ENCODE measurements at regions not wholly inside any gene's neighbourhood (a gene's known extent, or its start where the extent isn't known, plus 50 kb on each side); places are given as distances from the start of the nearest gene placed in this dataset.

DNA sequence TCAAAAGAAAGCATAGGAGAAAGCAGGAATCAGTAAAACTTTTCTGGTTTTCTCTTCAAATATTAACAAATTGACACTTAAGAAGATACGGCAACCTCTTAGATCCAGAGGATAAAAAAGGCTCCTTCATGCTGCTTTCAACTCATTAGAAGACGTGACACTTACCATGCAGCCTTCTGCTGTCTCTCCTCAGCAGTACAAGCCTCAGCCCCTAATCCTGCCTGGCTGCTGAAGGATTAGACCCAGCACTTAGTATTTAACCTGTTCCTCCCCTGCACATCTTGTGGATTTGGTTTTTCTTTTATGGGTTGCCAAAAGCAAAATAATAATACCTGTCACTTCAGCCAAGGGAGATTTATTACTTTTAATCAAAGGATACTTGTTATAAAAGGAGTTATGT lies 108.4 kb downstream of the LYZL1 start:
- TF ChIP-seq, protein P1, sequence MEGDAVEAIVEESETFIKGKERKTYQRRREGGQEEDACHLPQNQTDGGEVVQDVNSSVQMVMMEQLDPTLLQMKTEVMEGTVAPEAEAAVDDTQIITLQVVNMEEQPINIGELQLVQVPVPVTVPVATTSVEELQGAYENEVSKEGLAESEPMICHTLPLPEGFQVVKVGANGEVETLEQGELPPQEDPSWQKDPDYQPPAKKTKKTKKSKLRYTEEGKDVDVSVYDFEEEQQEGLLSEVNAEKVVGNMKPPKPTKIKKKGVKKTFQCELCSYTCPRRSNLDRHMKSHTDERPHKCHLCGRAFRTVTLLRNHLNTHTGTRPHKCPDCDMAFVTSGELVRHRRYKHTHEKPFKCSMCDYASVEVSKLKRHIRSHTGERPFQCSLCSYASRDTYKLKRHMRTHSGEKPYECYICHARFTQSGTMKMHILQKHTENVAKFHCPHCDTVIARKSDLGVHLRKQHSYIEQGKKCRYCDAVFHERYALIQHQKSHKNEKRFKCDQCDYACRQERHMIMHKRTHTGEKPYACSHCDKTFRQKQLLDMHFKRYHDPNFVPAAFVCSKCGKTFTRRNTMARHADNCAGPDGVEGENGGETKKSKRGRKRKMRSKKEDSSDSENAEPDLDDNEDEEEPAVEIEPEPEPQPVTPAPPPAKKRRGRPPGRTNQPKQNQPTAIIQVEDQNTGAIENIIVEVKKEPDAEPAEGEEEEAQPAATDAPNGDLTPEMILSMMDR (IDR thresholded peaks at IDR 0.05; ENCODE audit: poor library complexity, severe bottlenecking) = no peak
- TF ChIP-seq POLR2AphosphoS5 (IDR thresholded peaks at IDR 0.05) = no peak
- no peak for TF ChIP-seq REST (IDR thresholded peaks at IDR 0.05; ENCODE audit: borderline replicate concordance)
- TF ChIP-seq EP300 (conservative IDR thresholded peaks at IDR 0.05; ENCODE audit: poor library complexity, severe bottlenecking) = no peak
- TF ChIP-seq EZH2 (IDR thresholded peaks at IDR 0.05; ENCODE audit: borderline replicate concordance, insufficient read depth, low read length, poor library complexity, severe bottlenecking) = no peak
- no peak for TF ChIP-seq TAF1 (IDR thresholded peaks at IDR 0.05; ENCODE audit: low read depth)
- no peak for TF ChIP-seq SMC3 (conservative IDR thresholded peaks at IDR 0.05; ENCODE audit: poor library complexity)
- no peak for TF ChIP-seq RAD21 (conservative IDR thresholded peaks at IDR 0.05)
- TF ChIP-seq MXI1 (conservative IDR thresholded peaks at IDR 0.05; ENCODE audit: poor library complexity, severe bottlenecking) = no peak

Data from neural cell (in vitro differentiated cells).